Embryonic facial prominence (tissue), 1 donor: ENCODE measurements at regions not wholly inside any gene's neighbourhood (a gene's known extent, or its start where the extent isn't known, plus 50 kb on each side); places are given as distances from the start of the nearest gene placed in this dataset.
A peak's percentile ranks its signal among the peaks of the same experiment; 100 is the strongest.

Experiments used
- DNase-seq: peaks from one replicate; pipeline ENCODE4 v3.0.0-alpha.2; 2016; ENCODE audit errors: extremely low spot score

DNA sequence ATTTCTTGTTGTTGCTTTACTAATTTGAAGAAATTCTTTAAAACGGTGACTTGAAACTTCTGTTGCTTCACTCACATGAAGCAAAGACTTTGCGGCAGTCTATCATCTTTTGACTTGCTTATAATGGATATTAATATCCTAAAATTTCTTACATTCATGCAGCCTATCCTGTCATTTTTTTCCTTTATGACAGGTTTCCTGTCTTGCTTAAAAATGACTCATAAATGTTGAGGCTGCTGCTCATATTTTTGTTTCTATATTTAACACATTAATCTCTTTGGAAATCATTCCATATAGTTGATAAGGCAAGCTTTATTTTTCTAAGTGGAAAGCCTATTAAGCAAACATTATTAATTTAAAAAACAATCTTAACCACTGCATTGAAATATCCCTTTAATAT lies 176.6 kb upstream of the GALNTL6 start:
- no peak for DNase-seq

DNA sequence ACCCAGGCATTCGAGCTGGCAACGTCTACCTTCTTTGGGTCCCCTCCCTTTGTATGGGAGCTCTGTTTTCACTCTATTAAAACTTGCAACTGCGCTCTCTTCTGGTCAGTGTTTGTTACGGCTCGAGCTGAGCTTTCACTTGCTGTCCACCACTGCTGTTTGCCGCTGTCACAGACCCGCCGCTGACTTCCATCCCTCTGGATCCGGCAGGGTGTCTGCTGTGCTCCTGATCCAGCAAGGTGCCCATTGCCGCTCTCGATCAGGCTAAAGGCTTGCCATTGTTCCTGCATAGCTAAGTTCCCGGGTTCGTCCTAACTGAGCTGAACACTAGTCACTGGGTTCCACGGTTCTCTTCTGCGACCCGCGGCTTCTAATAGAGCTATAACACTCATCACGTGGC lies 183.5 kb upstream of the GALNTL6 start:
- DNase-seq = no peak

GRCh38 chr4:171629182-171629581 lies 184.0 kb upstream of the GALNTL6 start:
- DNase-seq = no peak

- no peak for DNase-seq
These were observed 186.7 kb upstream of the GALNTL6 start for GRCh38 chr4:171626554-171626953.

- DNase-seq = no peak
These were observed 190.5 kb upstream of the GALNTL6 start for GRCh38 chr4:171622729-171623128.

GRCh38 chr4:171621646-171622045 lies 191.6 kb upstream of the GALNTL6 start:
- DNase-seq = no peak

DNA sequence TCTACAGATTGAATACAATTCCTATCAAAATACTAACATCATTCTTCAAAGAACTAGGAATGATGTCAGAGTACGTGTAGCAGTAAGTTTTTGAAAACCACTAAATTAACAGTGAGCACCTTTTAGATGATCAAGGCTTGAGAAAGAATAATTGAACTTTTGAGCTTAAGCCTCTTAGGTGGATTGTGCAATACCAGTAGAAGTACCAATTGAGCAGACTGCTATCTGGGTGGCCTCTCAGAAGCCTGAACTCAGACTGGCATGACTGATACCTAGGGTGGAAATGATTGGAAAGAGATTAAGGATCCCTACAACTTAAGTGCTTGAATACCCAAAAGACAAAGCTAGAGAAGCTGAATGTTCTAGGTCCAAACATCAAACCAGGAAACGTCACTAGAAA lies 200.3 kb upstream of the GALNTL6 start:
- no peak for DNase-seq

GRCh38 chr4:171602638-171603355 lies 210.4 kb upstream of the GALNTL6 start:
- no peak for DNase-seq

DNA sequence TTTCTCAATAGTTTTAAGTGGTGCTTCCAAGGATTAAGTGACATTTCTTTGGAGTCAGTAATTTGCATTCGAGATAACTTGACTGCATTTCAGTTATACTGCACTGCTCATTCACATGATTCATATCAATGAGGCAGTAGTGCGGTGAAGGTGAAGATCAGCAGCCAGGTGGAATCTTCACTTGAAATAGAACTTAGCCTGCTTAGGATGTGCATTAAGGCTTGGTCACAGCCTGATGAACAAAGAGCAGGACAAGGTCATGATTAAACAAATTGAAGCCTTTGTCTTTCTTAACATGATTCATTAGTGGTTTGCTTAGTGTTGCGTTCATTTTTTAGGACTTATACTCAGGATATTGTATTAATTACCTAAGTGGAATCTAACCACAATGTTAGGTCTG lies 212.1 kb upstream of the GALNTL6 start:
- DNase-seq = no peak

GRCh38 chr4:171599628-171600027 lies 213.6 kb upstream of the GALNTL6 start:
- no peak for DNase-seq

GRCh38 chr4:171594293-171594692 lies 218.9 kb upstream of the GALNTL6 start:
- no peak for DNase-seq

DNA sequence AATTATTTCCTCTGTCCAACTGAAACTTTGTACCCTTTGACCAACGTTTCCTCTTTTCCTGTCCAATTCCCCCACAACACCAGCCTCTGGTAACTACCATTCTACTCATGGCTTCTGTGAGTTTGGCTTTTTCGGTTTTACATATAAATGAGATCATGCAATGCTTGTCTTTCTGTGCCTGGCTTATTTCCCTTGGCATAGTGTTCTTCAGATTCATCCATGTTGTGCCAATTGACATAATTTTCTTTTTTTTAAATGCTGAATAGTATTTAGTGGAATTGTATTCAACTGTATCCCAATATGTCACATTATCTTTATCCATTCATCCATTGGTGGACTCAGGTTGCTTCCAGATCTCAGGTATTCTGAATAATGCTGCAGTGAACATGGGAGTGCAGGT lies 222.5 kb upstream of the GALNTL6 start:
- no peak for DNase-seq

DNA sequence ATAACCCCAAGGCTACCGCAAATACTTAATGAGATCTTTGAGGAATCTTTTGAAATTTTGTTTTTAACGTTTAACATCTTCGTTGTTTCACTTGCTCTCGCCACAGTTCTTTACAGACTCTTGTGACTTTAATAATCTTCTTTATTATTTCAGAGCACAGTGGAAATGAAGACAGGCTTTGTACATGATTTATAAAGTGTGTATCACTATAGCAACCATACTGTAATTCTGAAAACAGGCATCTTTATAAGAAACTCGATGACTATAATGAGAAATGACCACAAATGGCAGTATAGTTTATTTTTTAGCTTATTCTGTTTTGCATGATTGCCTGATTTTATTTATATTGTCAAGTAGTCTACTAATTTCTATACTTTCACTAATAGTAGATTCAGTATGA lies 224.4 kb upstream of the GALNTL6 start:
- peak; percentile 54 for DNase-seq

DNA sequence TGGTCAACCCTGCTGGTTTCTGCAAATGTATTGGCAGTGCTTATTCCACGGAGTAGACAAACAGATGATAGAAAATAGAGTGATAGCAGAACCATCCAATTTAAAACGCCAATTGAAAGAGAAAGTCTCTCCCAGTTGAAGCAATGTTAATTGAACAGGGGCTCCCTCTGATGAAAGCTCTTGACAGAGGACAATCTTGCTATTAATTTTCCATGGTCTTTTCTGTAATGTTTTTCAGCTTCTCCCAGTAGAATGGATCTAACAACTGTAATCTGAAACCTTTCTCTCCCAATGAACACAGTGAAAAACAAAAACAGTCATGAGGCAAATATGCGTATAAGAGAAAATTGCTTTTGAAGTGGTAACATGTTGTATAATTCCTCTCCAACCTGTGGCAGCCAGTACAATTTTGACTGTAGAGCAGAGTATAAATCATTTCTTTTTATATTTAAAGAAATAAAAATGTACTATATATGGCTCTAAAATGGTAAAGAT lies 225.1 kb upstream of the GALNTL6 start:
- peak; percentile 24 for DNase-seq

DNA sequence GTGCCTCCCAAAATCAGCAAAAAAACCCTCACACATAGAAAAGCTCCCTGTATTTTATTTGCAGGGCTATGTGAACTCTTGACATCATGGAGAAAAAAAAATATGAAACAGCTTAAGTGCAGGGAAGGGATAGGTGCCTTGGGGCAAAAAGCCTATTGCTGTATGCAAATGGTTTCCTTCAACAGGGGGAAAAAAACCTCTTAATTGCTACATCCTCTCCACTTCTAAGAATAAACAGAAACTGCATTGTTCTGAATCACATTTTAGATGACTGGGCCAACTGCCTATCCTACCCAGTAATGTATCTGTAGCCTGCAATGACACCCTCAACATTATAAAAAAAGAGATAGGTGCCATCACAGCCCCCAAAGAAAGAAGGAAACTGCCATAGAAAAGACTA lies 229.4 kb upstream of the GALNTL6 start:
- no peak for DNase-seq

GRCh38 chr4:171582961-171583581 lies 230.1 kb upstream of the GALNTL6 start:
- DNase-seq = no peak

DNA sequence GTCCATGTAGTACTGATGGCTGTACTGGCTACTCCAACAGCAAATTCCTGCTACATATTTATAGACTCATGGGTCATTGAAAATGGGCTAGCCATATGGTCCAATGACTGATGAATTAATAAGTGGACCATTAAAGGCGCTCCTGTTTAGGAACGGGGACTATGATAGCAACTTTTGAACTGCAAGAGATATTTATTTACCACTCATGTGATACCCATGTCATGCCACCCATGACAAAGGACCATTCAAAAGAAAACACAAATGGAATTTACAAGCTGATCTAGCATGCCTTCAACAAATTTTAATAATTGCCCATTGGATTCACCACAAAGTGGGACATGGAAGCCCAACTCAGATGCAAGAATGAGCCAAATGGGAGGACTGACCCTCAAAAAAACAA lies 240.0 kb upstream of the GALNTL6 start:
- DNase-seq = no peak

DNA sequence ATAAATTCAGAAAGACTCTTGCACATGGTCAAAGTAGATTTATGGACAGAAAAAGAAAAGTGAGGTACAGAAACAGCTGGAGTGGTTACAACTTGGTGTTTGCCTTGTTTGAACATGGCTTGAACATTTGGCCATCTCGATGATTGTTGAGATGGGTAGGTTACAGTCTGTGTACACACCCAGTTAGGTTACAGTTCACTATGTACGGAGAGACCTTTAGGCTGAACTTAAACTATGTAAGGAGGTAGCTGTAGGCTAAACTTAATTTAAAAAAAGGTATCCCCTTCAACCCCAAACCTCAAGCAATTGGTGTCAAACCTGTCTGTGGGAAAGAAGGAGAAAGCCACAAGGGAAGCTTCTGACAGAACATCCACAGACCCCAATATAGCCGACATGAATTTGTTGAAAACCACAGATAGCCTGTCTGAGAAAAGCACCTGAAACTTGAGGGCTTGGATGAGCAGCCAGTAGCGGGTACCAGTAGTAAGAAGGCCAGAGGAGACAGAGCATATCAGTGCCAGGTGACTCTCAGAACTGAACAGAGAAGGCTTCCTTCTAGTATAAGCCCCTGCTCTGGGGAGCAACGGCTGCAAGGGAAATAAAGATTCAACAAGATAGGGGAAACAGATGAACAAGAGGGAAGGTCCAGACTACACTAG lies 247.9 kb upstream of the GALNTL6 start:
- no peak for DNase-seq

GRCh38 chr4:171561419-171561818 lies 251.8 kb upstream of the GALNTL6 start:
- DNase-seq = no peak

- no peak for DNase-seq
These were observed 259.2 kb upstream of the GALNTL6 start for GRCh38 chr4:171553961-171554360.

DNA sequence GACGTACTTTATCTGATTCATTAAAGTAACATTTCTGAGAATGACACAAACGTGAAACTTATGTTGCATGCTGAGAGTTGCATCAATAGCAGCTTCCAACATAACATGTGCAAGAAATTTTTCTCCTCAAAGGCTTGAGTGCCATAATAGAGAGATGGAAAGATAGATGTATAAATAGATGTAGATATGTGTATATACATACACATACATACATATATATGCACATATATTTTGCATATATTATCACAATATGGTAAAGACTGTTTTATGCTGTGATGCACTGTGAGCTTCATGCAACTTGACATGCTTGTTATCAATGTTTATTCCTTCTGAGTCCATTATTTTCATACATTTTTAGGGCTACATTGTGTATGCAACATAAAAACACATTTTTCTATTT lies 270.6 kb upstream of the GALNTL6 start:
- no peak for DNase-seq

- DNase-seq = no peak
These were observed 274.6 kb upstream of the GALNTL6 start for GRCh38 chr4:171538601-171539100.

- no peak for DNase-seq
These were observed 278.8 kb upstream of the GALNTL6 start for GRCh38 chr4:171534391-171534790.
